ENCODE measurements at regions not wholly inside any gene's neighbourhood (a gene's known extent, or its start where the extent isn't known, plus 50 kb on each side); places are given as distances from the start of the nearest gene placed in this dataset.
A peak's percentile ranks its signal among the peaks of the same experiment; 100 is the strongest.

- H3K9ac ChIP-seq (ENCODE audit: low read length) = peak overlapping the region; percentile 67
- TF ChIP-seq, protein P1, sequence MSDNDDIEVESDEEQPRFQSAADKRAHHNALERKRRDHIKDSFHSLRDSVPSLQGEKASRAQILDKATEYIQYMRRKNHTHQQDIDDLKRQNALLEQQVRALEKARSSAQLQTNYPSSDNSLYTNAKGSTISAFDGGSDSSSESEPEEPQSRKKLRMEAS (IDR thresholded peaks at IDR 0.05) = 0 out of 2 replicates have a peak, but pooled peaks have one; percentile 24
- no peak for TF ChIP-seq CTCF (IDR thresholded peaks at IDR 0.05 in 2 of 3, conservative IDR thresholded peaks at IDR 0.05 in 1 of 3; ENCODE audit: borderline replicate concordance in 1 of 3, insufficient read depth in 1 of 3, low read depth in 2 of 3, low read length in 2 of 3)
- peak overlapping the region; percentile 97 for H3K27ac ChIP-seq (ENCODE audit: low read depth, low read length)
- no peaks in the 10 kb centered on the region for H3K9me2 ChIP-seq (ENCODE audit: insufficient read depth)
- ATAC-seq (no peak), DNase-seq (ENCODE audit: low read depth, low spot score) (no peak)
- no peak overlapping the region for H2AFZ ChIP-seq (ENCODE audit: low read depth, low read length, poor library complexity, severe bottlenecking)
- H3K4me3 ChIP-seq (replicated peaks in 1 of 2; ENCODE audit: low read depth in 1 of 2, low read length in 2 of 2) = no peak overlapping the region
- peaks cover 83 to 100% of the 10 kb centered on the region in 2 experiments for H3K4me1 ChIP-seq (ENCODE audit: control insufficient read depth in 1 of 2, insufficient read depth in 2 of 2, low read length in 2 of 2)
- H3K27me3 ChIP-seq (ENCODE audit: insufficient read depth, low read length) = no peaks in the 10 kb centered on the region
- ChIA-PET CTCF (interaction anchor here (1.0 to 3.0 kb wide), 3 partner anchors 13 to 74 kb away, joined by 4 to 10 read pairs (median 4); no protein-coding TSS in a partner anchor), POLR2A (interaction anchor here (0.7 to 4.6 kb wide), 13 partner anchors 8 to 36 kb away, joined by 3 to 30 read pairs (median 6); no protein-coding TSS in a partner anchor), RAD21 (ENCODE audit: low non-redundant PET in 1 of 2, low total read pairs in 2 of 2, uncharacterized antibody in 2 of 2, unreplicated experiment in 2 of 2) (interaction anchor here in 1 of 2 experiments (0.9 kb wide), 1 partner anchor 38 kb away, joined by 4 read pairs; no protein-coding TSS in a partner anchor)
- H3K36me3 ChIP-seq (ENCODE audit: control insufficient read depth in 1 of 2, insufficient read depth in 2 of 2, low read length in 2 of 2) = peaks cover 2 to 41% of the 10 kb centered on the region in 2 experiments; a peak in 3 of 4 replicates
- no TSS peak for BruUV-seq (replicated peaks)
- no peaks in the 10 kb centered on the region for H4K20me1 ChIP-seq (ENCODE audit: insufficient read depth)
- peaks cover 100% of the 10 kb centered on the region for H3K79me2 ChIP-seq (ENCODE audit: insufficient read depth, low read length)
- intact Hi-C loops (cut with micrococcal nuclease) = loop anchor here (5.0 kb wide), 1 partner anchor 45 kb away; no protein-coding TSS in a partner anchor
- no peaks in the 10 kb centered on the region for H3K9me3 ChIP-seq (ENCODE audit: control insufficient read depth in 1 of 2, insufficient read depth in 1 of 2, low read depth in 1 of 2, low read length in 2 of 2)
- peak overlapping the region; percentile 73 for H3K4me2 ChIP-seq (ENCODE audit: low read length)
These were observed 65.9 kb upstream of the BLID start for GRCh38 chr11:122181893-122182292.

DNA sequence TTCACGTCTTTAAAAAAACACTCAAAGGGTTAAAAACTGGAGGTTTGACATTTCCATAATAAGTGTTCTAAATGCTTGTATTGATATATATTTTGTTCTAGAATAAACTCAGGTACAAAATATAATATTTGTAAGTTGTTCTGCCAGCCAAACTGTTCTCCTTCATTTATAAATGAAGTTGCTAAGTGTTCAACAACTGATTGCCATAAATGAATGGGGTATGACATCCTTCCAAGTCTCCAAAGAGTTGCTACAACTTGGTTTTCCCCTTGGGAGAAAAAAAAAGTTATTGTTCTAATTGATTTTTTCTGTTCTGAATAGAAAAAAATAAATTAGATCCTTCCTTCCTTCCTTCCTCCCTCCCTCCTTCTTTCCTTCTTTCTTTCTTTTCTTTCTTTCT, 65.4 kb upstream of the BLID start:
- Histone ChIP-seq H3K9me2 (ENCODE audit: insufficient read depth) (no peaks in the 10 kb centered on the region), H4K20me1 (ENCODE audit: insufficient read depth) (no peaks in the 10 kb centered on the region), H3K4me2 (ENCODE audit: low read length) (peak overlapping the region; percentile 73), H3K36me3 (ENCODE audit: control insufficient read depth in 1 of 2, insufficient read depth in 2 of 2, low read length in 2 of 2) (peaks cover 2 to 46% of the 10 kb centered on the region in 2 experiments; a peak in 3 of 4 replicates), H3K4me3 (replicated peaks in 1 of 2; ENCODE audit: low read depth in 1 of 2, low read length in 2 of 2) (no peak overlapping the region), H3K27me3 (ENCODE audit: insufficient read depth, low read length) (no peaks in the 10 kb centered on the region), H3K27ac (ENCODE audit: low read depth, low read length) (peak overlapping the region; percentile 97), H3K4me1 (ENCODE audit: control insufficient read depth in 1 of 2, insufficient read depth in 2 of 2, low read length in 2 of 2) (peaks cover 81 to 100% of the 10 kb centered on the region in 2 experiments), H3K9me3 (ENCODE audit: control insufficient read depth in 1 of 2, insufficient read depth in 1 of 2, low read depth in 1 of 2, low read length in 2 of 2) (no peaks in the 10 kb centered on the region), H2AFZ (ENCODE audit: low read depth, low read length, poor library complexity, severe bottlenecking) (no peak overlapping the region), H3K79me2 (ENCODE audit: insufficient read depth, low read length) (peaks cover 100% of the 10 kb centered on the region), H3K9ac (ENCODE audit: low read length) (peak overlapping the region; percentile 67)
- DNase-seq (ENCODE audit: low read depth, low spot score) (no peak), ATAC-seq (no peak)
- TF ChIP-seq EZH2 (IDR thresholded peaks at IDR 0.05) (no peak), RAD21 (IDR thresholded peaks at IDR 0.05; ENCODE audit: low read depth) (no peak), CTCF (IDR thresholded peaks at IDR 0.05 in 2 of 3, conservative IDR thresholded peaks at IDR 0.05 in 1 of 3; ENCODE audit: borderline replicate concordance in 1 of 3, insufficient read depth in 1 of 3, low read depth in 2 of 3, low read length in 2 of 3) (no peak), SP1 (IDR thresholded peaks at IDR 0.05; ENCODE audit: low read depth) (no peak), ELF1 (IDR thresholded peaks at IDR 0.05; ENCODE audit: borderline replicate concordance, low read depth) (no peak), SIN3A (IDR thresholded peaks at IDR 0.05; ENCODE audit: low read depth) (0 out of 2 replicates have a peak, but pooled peaks have one; percentile 17)
- TF ChIP-seq, protein P2, sequence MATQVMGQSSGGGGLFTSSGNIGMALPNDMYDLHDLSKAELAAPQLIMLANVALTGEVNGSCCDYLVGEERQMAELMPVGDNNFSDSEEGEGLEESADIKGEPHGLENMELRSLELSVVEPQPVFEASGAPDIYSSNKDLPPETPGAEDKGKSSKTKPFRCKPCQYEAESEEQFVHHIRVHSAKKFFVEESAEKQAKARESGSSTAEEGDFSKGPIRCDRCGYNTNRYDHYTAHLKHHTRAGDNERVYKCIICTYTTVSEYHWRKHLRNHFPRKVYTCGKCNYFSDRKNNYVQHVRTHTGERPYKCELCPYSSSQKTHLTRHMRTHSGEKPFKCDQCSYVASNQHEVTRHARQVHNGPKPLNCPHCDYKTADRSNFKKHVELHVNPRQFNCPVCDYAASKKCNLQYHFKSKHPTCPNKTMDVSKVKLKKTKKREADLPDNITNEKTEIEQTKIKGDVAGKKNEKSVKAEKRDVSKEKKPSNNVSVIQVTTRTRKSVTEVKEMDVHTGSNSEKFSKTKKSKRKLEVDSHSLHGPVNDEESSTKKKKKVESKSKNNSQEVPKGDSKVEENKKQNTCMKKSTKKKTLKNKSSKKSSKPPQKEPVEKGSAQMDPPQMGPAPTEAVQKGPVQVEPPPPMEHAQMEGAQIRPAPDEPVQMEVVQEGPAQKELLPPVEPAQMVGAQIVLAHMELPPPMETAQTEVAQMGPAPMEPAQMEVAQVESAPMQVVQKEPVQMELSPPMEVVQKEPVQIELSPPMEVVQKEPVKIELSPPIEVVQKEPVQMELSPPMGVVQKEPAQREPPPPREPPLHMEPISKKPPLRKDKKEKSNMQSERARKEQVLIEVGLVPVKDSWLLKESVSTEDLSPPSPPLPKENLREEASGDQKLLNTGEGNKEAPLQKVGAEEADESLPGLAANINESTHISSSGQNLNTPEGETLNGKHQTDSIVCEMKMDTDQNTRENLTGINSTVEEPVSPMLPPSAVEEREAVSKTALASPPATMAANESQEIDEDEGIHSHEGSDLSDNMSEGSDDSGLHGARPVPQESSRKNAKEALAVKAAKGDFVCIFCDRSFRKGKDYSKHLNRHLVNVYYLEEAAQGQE (IDR thresholded peaks at IDR 0.05; ENCODE audit: low read depth) = no peak
- intact Hi-C loops (cut with micrococcal nuclease) = loop anchor here (5.0 kb wide), 1 partner anchor 44 kb away; no protein-coding TSS in a partner anchor
- RAD21 ChIA-PET (ENCODE audit: low non-redundant PET in 1 of 2, low total read pairs in 2 of 2, uncharacterized antibody in 2 of 2, unreplicated experiment in 2 of 2) = interaction anchor here in 1 of 2 experiments (0.9 kb wide), 1 partner anchor 38 kb away, joined by 4 read pairs; no protein-coding TSS in a partner anchor
- CTCF ChIA-PET = interaction anchor here (1.1 to 3.0 kb wide), 2 partner anchors 21 to 73 kb away, joined by 4 to 10 read pairs; no protein-coding TSS in a partner anchor
- BruUV-seq (replicated peaks) = no TSS peak
- POLR2A ChIA-PET = interaction anchor here (0.7 to 4.6 kb wide), 12 partner anchors 9 to 42 kb away, joined by 3 to 30 read pairs (median 8); no protein-coding TSS in a partner anchor

Measured in HCT116 (cell line).